Mesendoderm (in vitro differentiated cells): ENCODE measurements at regions not wholly inside any gene's neighbourhood (a gene's known extent, or its start where the extent isn't known, plus 50 kb on each side); places are given as distances from the start of the nearest gene placed in this dataset.
"Not testable (repeated sequence)": the region's sequence is repeated elsewhere in the genome, so short reads cannot be mapped to it uniquely, and the experiment has no call there.

Experiments
- DNase-seq: peaks from one replicate; pipeline ENCODE4 v3.0.0; 2013
- H2AK5ac ChIP-seq: 2 replicates; pipeline ENCODE4 v1.6.1; 2013; ENCODE audit warnings: low read length, inconsistent platforms
- H2BK120ac ChIP-seq: 2 replicates; pipeline ENCODE4 v1.6.1; 2013; ENCODE audit warnings: low read depth, mild to moderate bottlenecking, low read length, moderate library complexity, mixed read lengths
- H2BK15ac ChIP-seq: replicated peaks from 2 replicates; pipeline ENCODE4 v1.6.1; 2013; ENCODE audit warnings: low read depth, mild to moderate bottlenecking, moderate library complexity
- H2BK5ac ChIP-seq: 2 replicates; pipeline ENCODE4 v1.6.1; 2013; ENCODE audit warnings: low read length, inconsistent platforms
- H3K18ac ChIP-seq: 2 replicates; pipeline ENCODE4 v1.6.1; 2013; ENCODE audit warnings: mild to moderate bottlenecking, low read length, mixed read lengths
- H3K23ac ChIP-seq: one replicate; pipeline ENCODE4 v1.6.1; 2013; ENCODE audit warnings: low read length
- H3K27ac ChIP-seq: 2 replicates; pipeline ENCODE4 v1.5.1; 2013; ENCODE audit warnings: low read depth, mild to moderate bottlenecking, inconsistent platforms, low read length, moderate library complexity
- H3K27me3 ChIP-seq: 2 replicates; pipeline ENCODE4 v1.6.1; 2013; ENCODE audit warnings: low read length, control low read depth, mild to moderate bottlenecking, inconsistent platforms; ENCODE audit not compliant: insufficient read depth, poor library complexity
- H3K36me3 ChIP-seq: 2 replicates; pipeline ENCODE4 v1.6.1; 2013; ENCODE audit warnings: low read length, inconsistent platforms; ENCODE audit not compliant: control insufficient read depth, insufficient read depth
- H3K4ac ChIP-seq: one replicate; pipeline ENCODE4 v1.6.1; 2013; ENCODE audit warnings: low read depth, mild to moderate bottlenecking, low read length, moderate library complexity
- H3K4me1 ChIP-seq: 2 replicates; pipeline ENCODE4 v1.6.1; 2013; ENCODE audit warnings: low read depth, low read length, inconsistent platforms; ENCODE audit not compliant: control insufficient read depth
- H3K4me2 ChIP-seq: 2 replicates; pipeline ENCODE4 v1.6.1; 2013; ENCODE audit warnings: low read length
- H3K4me3 ChIP-seq: 2 replicates; pipeline ENCODE4 v1.5.1; 2013; ENCODE audit warnings: mild to moderate bottlenecking, low read length
- H3K56ac ChIP-seq: one replicate; pipeline ENCODE4 v1.6.1; 2013; ENCODE audit warnings: low read length
- H3K79me1 ChIP-seq: 2 replicates; pipeline ENCODE4 v1.6.1; 2013; ENCODE audit warnings: low read length, inconsistent platforms
- H3K79me2 ChIP-seq: 2 replicates; pipeline ENCODE4 v1.6.1; 2013; ENCODE audit warnings: mild to moderate bottlenecking, low read length; ENCODE audit not compliant: control insufficient read depth, insufficient read depth
- H3K9ac ChIP-seq: 2 replicates; pipeline ENCODE4 v1.6.1; 2013; ENCODE audit warnings: low read length, inconsistent platforms
- H4K5ac ChIP-seq: one replicate; pipeline ENCODE4 v1.6.1; 2013; ENCODE audit warnings: low read length
- H4K8ac ChIP-seq: one replicate; pipeline ENCODE4 v1.6.1; 2013; ENCODE audit warnings: low read depth, mild to moderate bottlenecking, control low read depth, low read length, moderate library complexity
- WGBS: extraction: QIAGEN DNeasy Blood & Tissue Kit; methylation state at CpG from one replicate; pipeline ENCODE4 v1.1.7; 2013; ENCODE audit warnings: low lambda C conversion rate, missing lambda C conversion rate; ENCODE audit not compliant: insufficient coverage; ENCODE audit errors: extremely low coverage; 5-methylcytosine and 5-hydroxymethylcytosine counted together

GRCh38 chr5:126124706-126125345 lies 298.4 kb upstream of the GRAMD2B start:
- no peak overlapping the region for H3K23ac ChIP-seq
- H2BK120ac ChIP-seq: no peak overlapping the region
- no peak overlapping the region for H3K27ac ChIP-seq
- no peak overlapping the region for H2BK5ac ChIP-seq
- H3K36me3 ChIP-seq: no peaks in the 10 kb centered on the region
- H3K27me3 ChIP-seq: no peaks in the 10 kb centered on the region
- H4K5ac ChIP-seq: no peak overlapping the region
- H3K4me1 ChIP-seq: peaks cover 3% of the 10 kb centered on the region
- no peak overlapping the region for H3K9ac ChIP-seq
- no peak overlapping the region for H3K4me2 ChIP-seq
- H3K4me3 ChIP-seq: no peak overlapping the region
- no peak overlapping the region for H2BK15ac ChIP-seq
- no peak overlapping the region for H3K4ac ChIP-seq
- WGBS: no CpG with 5 or more reads among the region's 4 CpGs
- no peak overlapping the region for H3K56ac ChIP-seq
- DNase-seq: peak; percentile 49
- no peaks in the 10 kb centered on the region for H3K79me1 ChIP-seq
- no peaks in the 10 kb centered on the region for H3K79me2 ChIP-seq
- no peak overlapping the region for H2AK5ac ChIP-seq
- no peak overlapping the region for H4K8ac ChIP-seq
- no peak overlapping the region for H3K18ac ChIP-seq

- Histone ChIP-seq H2AK5ac (no peak overlapping the region), H2BK15ac (no peak overlapping the region), H3K36me3 (no peaks in the 10 kb centered on the region), H3K4me1 (peaks cover 3% of the 10 kb centered on the region), H3K9ac (no peak overlapping the region), H4K8ac (no peak overlapping the region), H3K27me3 (no peaks in the 10 kb centered on the region), H2BK5ac (no peak overlapping the region), H2BK120ac (no peak overlapping the region), H3K18ac (no peak overlapping the region), H3K23ac (no peak overlapping the region), H3K27ac (no peak overlapping the region), H3K4ac (no peak overlapping the region), H3K56ac (no peak overlapping the region), H3K79me1 (no peaks in the 10 kb centered on the region), H4K5ac (no peak overlapping the region), H3K4me2 (no peak overlapping the region), H3K79me2 (no peaks in the 10 kb centered on the region), H3K4me3 (no peak overlapping the region)
- no CpG with 5 or more reads among the region's 2 CpGs for WGBS
- DNase-seq: no peak
Measured at GRCh38 chr5:126125407-126125806, 297.8 kb upstream of the GRAMD2B start.

GRCh38 chr5:126126574-126126973 lies 296.6 kb upstream of the GRAMD2B start:
- H2AK5ac ChIP-seq: no peak overlapping the region
- H3K4me3 ChIP-seq: no peak overlapping the region
- H3K27ac ChIP-seq: no peak overlapping the region
- H3K4me2 ChIP-seq: no peak overlapping the region
- no peaks in the 10 kb centered on the region for H3K27me3 ChIP-seq
- H4K5ac ChIP-seq: no peak overlapping the region
- H2BK120ac ChIP-seq: no peak overlapping the region
- no peak overlapping the region for H3K56ac ChIP-seq
- no peak overlapping the region for H3K4ac ChIP-seq
- H3K9ac ChIP-seq: no peak overlapping the region
- no peaks in the 10 kb centered on the region for H3K36me3 ChIP-seq
- WGBS: no CpG with 5 or more reads among the region's 4 CpGs
- no peak overlapping the region for H4K8ac ChIP-seq
- no peak overlapping the region for H3K23ac ChIP-seq
- H3K79me1 ChIP-seq: no peaks in the 10 kb centered on the region
- no peak overlapping the region for H2BK5ac ChIP-seq
- peaks cover 3% of the 10 kb centered on the region for H3K4me1 ChIP-seq
- no peak for DNase-seq
- H3K79me2 ChIP-seq: no peaks in the 10 kb centered on the region
- no peak overlapping the region for H2BK15ac ChIP-seq
- peak overlapping the region; percentile 51 for H3K18ac ChIP-seq

GRCh38 chr5:126127371-126127770 lies 295.8 kb upstream of the GRAMD2B start:
- not testable (repeated sequence) for H2BK15ac ChIP-seq, H3K27me3 ChIP-seq, H4K8ac ChIP-seq, DNase-seq, H3K56ac ChIP-seq, H3K18ac ChIP-seq, H3K4ac ChIP-seq, H2BK120ac ChIP-seq, H3K4me1 ChIP-seq, H3K79me1 ChIP-seq, H4K5ac ChIP-seq, H3K23ac ChIP-seq, H2AK5ac ChIP-seq, H3K79me2 ChIP-seq, H3K9ac ChIP-seq, H2BK5ac ChIP-seq, H3K4me3 ChIP-seq, H3K36me3 ChIP-seq, H3K27ac ChIP-seq, H3K4me2 ChIP-seq
- WGBS: no CpG with 5 or more reads among the region's 2 CpGs

GRCh38 chr5:126129431-126129830 lies 293.8 kb upstream of the GRAMD2B start:
- Histone ChIP-seq H3K4ac (no peak overlapping the region), H3K4me1 (no peaks in the 10 kb centered on the region), H2AK5ac (no peak overlapping the region), H3K79me1 (no peaks in the 10 kb centered on the region), H2BK120ac (no peak overlapping the region), H3K27me3 (no peaks in the 10 kb centered on the region), H3K27ac (no peak overlapping the region), H3K36me3 (no peaks in the 10 kb centered on the region), H3K56ac (no peak overlapping the region), H3K9ac (no peak overlapping the region), H4K5ac (no peak overlapping the region), H3K79me2 (no peaks in the 10 kb centered on the region), H3K4me2 (no peak overlapping the region), H3K4me3 (no peak overlapping the region), H2BK5ac (no peak overlapping the region), H3K18ac (no peak overlapping the region), H4K8ac (no peak overlapping the region), H2BK15ac (no peak overlapping the region), H3K23ac (no peak overlapping the region)
- no CpG with 5 or more reads among the region's 2 CpGs for WGBS
- DNase-seq: no peak

- no peaks in the 10 kb centered on the region for H3K79me2 ChIP-seq
- H2BK120ac ChIP-seq: no peak overlapping the region
- no peak overlapping the region for H3K56ac ChIP-seq
- H4K5ac ChIP-seq: no peak overlapping the region
- no peaks in the 10 kb centered on the region for H3K27me3 ChIP-seq
- no peaks in the 10 kb centered on the region for H3K79me1 ChIP-seq
- H2BK5ac ChIP-seq: no peak overlapping the region
- no peak overlapping the region for H4K8ac ChIP-seq
- H3K18ac ChIP-seq: no peak overlapping the region
- peaks cover 2% of the 10 kb centered on the region for H3K4me1 ChIP-seq
- no peak overlapping the region for H3K4ac ChIP-seq
- no peak overlapping the region for H3K9ac ChIP-seq
- no peak overlapping the region for H2AK5ac ChIP-seq
- no peak overlapping the region for H3K23ac ChIP-seq
- H2BK15ac ChIP-seq: no peak overlapping the region
- no peak overlapping the region for H3K4me2 ChIP-seq
- WGBS: no CpG with 5 or more reads among the region's 1 CpG
- H3K4me3 ChIP-seq: no peak overlapping the region
- no peaks in the 10 kb centered on the region for H3K36me3 ChIP-seq
- no peak overlapping the region for H3K27ac ChIP-seq
- peak; percentile 40 for DNase-seq
Measured at GRCh38 chr5:126133424-126133823, 289.8 kb upstream of the GRAMD2B start.
